HCT116 (cell line): ENCODE measurements at regions not wholly inside any gene's neighbourhood (a gene's known extent, or its start where the extent isn't known, plus 50 kb on each side); places are given as distances from the start of the nearest gene placed in this dataset.

Experiments
- ATAC-seq: fragments of 200-7000 bp; cut with Tn5 transposase; 2 replicates; pipeline ENCODE4 v1.9.1; 2020; ENCODE audit warnings: mild to moderate bottlenecking, moderate library complexity
- BruUV-seq: library from RNA; stranded (reverse); fragments of 400-500 nt; replicated peaks from 2 replicates; lab custom pipeline; 2021; lab: Mats Ljungman, UMichigan
- CTCF ChIA-PET: fragments of 300-600 bp; sonication (Branson Sonifier 250); formaldehyde crosslinking; loops from one replicate; lab custom pipeline; 2021; ENCODE audit warnings: antibody characterized with exemption; lab: Charles Lee
- POLR2A ChIA-PET: fragments of 300-600, 350-600 bp; sonication (Branson Sonifier 250); formaldehyde crosslinking; loops from one replicate; lab custom pipeline; 2021; ENCODE audit warnings: antibody characterized with exemption; lab: Charles Lee
- RAD21 ChIA-PET, 2 experiments: fragments of 300-600 bp; sonication (Branson Sonifier 250); formaldehyde crosslinking; loops; one replicate each; lab custom pipeline; 2023; ENCODE audit warnings: low total read pairs in 2 of 2; ENCODE audit not compliant: uncharacterized antibody in 2 of 2, unreplicated experiment in 2 of 2, low non-redundant PET in 1 of 2; lab: Charles Lee
- DNase-seq: peaks from one replicate; pipeline ENCODE4 v3.0.0-alpha.2; 2010; ENCODE audit warnings: low read depth, low spot score
- H2AFZ ChIP-seq: fragments of 200-600 bp; shearing (Covaris generic), sonication (generic); 2 replicates; pipeline ENCODE4 v1.6.1; 2017; ENCODE audit warnings: low read depth, mixed run types, mixed read lengths, antibody characterized with exemption, low read length; ENCODE audit not compliant: poor library complexity, severe bottlenecking
- H3K27ac ChIP-seq: 2 replicates; pipeline ENCODE4 v1.5.1; 2012; ENCODE audit warnings: low read depth, low read length
- H3K27me3 ChIP-seq: fragments of 200-600 bp; sonication (generic); 2 replicates; pipeline ENCODE4 v1.6.1; 2016; ENCODE audit warnings: mixed run types, low read length, mixed read lengths; ENCODE audit not compliant: insufficient read depth
- H3K36me3 ChIP-seq, 2 experiments: fragments of 200-500 bp in 1 of 2; fragments of 200-600 bp in 1 of 2; sonication (Bioruptor generic) in 1 of 2; sonication (generic) in 1 of 2; 2 replicates each; pipeline versions ENCODE4 v1.5.1 to v1.6.1; 2014 to 2016; ENCODE audit warnings: low read length in 2 of 2, inconsistent platforms in 1 of 2, mixed read lengths in 1 of 2, mixed run types in 1 of 2; ENCODE audit not compliant: insufficient read depth in 2 of 2, control insufficient read depth in 1 of 2
- H3K4me1 ChIP-seq, 2 experiments: fragments of 200-600 bp in 1 of 2; sonication (generic) in 1 of 2; 2 replicates each; pipeline versions ENCODE4 v1.5.1 to v1.6.1; 2012 to 2017; ENCODE audit warnings: low read length in 2 of 2, inconsistent platforms in 1 of 2, mild to moderate bottlenecking in 1 of 2, mixed read lengths in 1 of 2, mixed run types in 1 of 2, moderate library complexity in 1 of 2; ENCODE audit not compliant: insufficient read depth in 2 of 2, control insufficient read depth in 1 of 2
- H3K4me2 ChIP-seq: fragments of 200-600 bp; sonication (generic); 2 replicates; pipeline ENCODE4 v1.6.1; 2017; ENCODE audit warnings: mixed run types, low read length, mixed read lengths
- H3K4me3 ChIP-seq, 2 experiments: fragments of 200-600 bp in 1 of 2; sonication (generic) in 1 of 2; replicated peaks in 1 of 2; 2 replicates each; pipeline ENCODE4 v1.5.1; 2011 to 2016; ENCODE audit warnings: low read length in 2 of 2, control low read depth in 1 of 2, low read depth in 1 of 2, mild to moderate bottlenecking in 1 of 2, mixed read lengths in 1 of 2, mixed run types in 1 of 2
- H3K79me2 ChIP-seq: fragments of 200-600 bp; sonication (generic); 2 replicates; pipeline ENCODE4 v1.6.1; 2017; ENCODE audit warnings: mild to moderate bottlenecking, mixed run types, low read length, moderate library complexity, mixed read lengths; ENCODE audit not compliant: insufficient read depth
- H3K9ac ChIP-seq: fragments of 200-600 bp; sonication (generic); 2 replicates; pipeline ENCODE4 v1.6.1; 2016; ENCODE audit warnings: low read length, mixed read lengths
- H3K9me2 ChIP-seq: fragments of 200-600 bp; sonication (generic), shearing (Covaris generic); 2 replicates; pipeline ENCODE4 v1.6.1; 2017; ENCODE audit warnings: mixed run types, mild to moderate bottlenecking, moderate library complexity; ENCODE audit not compliant: insufficient read depth
- H3K9me3 ChIP-seq, 2 experiments: fragments of 200-500 bp in 1 of 2; fragments of 200-600 bp in 1 of 2; sonication (Bioruptor generic) in 1 of 2; sonication (generic) in 1 of 2; 2 replicates each; pipeline ENCODE4 v1.6.1; 2014 to 2017; ENCODE audit warnings: low read length in 2 of 2, mixed read lengths in 2 of 2, inconsistent platforms in 1 of 2, low read depth in 1 of 2, mild to moderate bottlenecking in 1 of 2, mixed run types in 1 of 2, moderate library complexity in 1 of 2; ENCODE audit not compliant: control insufficient read depth in 1 of 2, insufficient read depth in 1 of 2
- H4K20me1 ChIP-seq: fragments of 200-600 bp; sonication (generic), shearing (Covaris generic); 2 replicates; pipeline ENCODE4 v1.6.1; 2017; ENCODE audit warnings: mixed run types, mild to moderate bottlenecking, moderate library complexity; ENCODE audit not compliant: insufficient read depth
- CBX3 ChIP-seq: IDR thresholded peaks from 2 replicates; pipeline ENCODE4 v1.6.1; 2012; ENCODE audit warnings: low read depth
- CEBPB ChIP-seq: IDR thresholded peaks from 2 replicates; pipeline ENCODE4 v1.6.1; 2012; ENCODE audit warnings: low read depth
- CTCF ChIP-seq, 3 experiments: fragments of 200-600 bp in 1 of 3; sonication (generic) in 1 of 3; IDR thresholded peaks in 2 of 3; conservative IDR thresholded peaks in 1 of 3; 2 replicates each; pipeline ENCODE4 v1.5.1; 2012 to 2017; ENCODE audit warnings: low read depth in 2 of 3, low read length in 2 of 3, antibody characterized with exemption in 1 of 3, borderline replicate concordance in 1 of 3, control low read depth in 1 of 3, mild to moderate bottlenecking in 1 of 3, mixed read lengths in 1 of 3, mixed run types in 1 of 3, moderate library complexity in 1 of 3; ENCODE audit not compliant: insufficient read depth in 1 of 3
- EGR1 ChIP-seq: IDR thresholded peaks from 2 replicates; pipeline ENCODE4 v1.6.1; 2012; ENCODE audit warnings: low read depth
- EZH2 ChIP-seq: fragments of 200-600 bp; sonication (generic); IDR thresholded peaks from 2 replicates; pipeline ENCODE4 v1.6.1; 2017; ENCODE audit warnings: antibody characterized with exemption, mixed run types
- MAX ChIP-seq: IDR thresholded peaks from 2 replicates; pipeline ENCODE4 v1.6.1; 2012
- POLR2AphosphoS5 ChIP-seq: IDR thresholded peaks from 2 replicates; pipeline ENCODE4 v1.6.1; 2011; ENCODE audit warnings: mild to moderate bottlenecking, low read depth, low read length, moderate library complexity
- REST ChIP-seq: IDR thresholded peaks from 2 replicates; pipeline ENCODE4 v1.6.1; 2012; ENCODE audit warnings: low read depth
- SIN3A ChIP-seq: IDR thresholded peaks from 2 replicates; pipeline ENCODE4 v1.6.1; 2012; ENCODE audit warnings: low read depth
- SP1 ChIP-seq: IDR thresholded peaks from 2 replicates; pipeline ENCODE4 v1.6.1; 2012; ENCODE audit warnings: low read depth
- ZBTB33 ChIP-seq: IDR thresholded peaks from 2 replicates; pipeline ENCODE4 v1.6.1; 2011; ENCODE audit warnings: mild to moderate bottlenecking, low read length, moderate library complexity; ENCODE audit not compliant: insufficient replicate concordance; ENCODE audit errors: extremely low read depth
- ZNF274 ChIP-seq: fragments of 200-500 bp; sonication (Bioruptor generic); IDR thresholded peaks from 2 replicates; pipeline ENCODE4 v1.6.1; 2014; ENCODE audit warnings: mild to moderate bottlenecking, low read depth, low read length, inconsistent platforms
- intact Hi-C: fragments of 100-400 bp; cut with micrococcal nuclease; formaldehyde crosslinking; loops from 2 replicates; pipeline ENCODE4 v1.10.0; 2022

GRCh38 chr5:98570661-98571191, 202.7 kb upstream of the RGMB start:
- Histone ChIP-seq H3K4me3 (no peak overlapping the region), H3K9ac (no peak overlapping the region), H3K4me1 (no peaks in the 10 kb centered on the region), H3K4me2 (no peak overlapping the region), H3K79me2 (no peaks in the 10 kb centered on the region), H2AFZ (no peak overlapping the region), H3K27me3 (no peaks in the 10 kb centered on the region), H3K27ac (no peak overlapping the region), H3K9me2 (no peaks in the 10 kb centered on the region), H3K36me3 (no peaks in the 10 kb centered on the region), H4K20me1 (no peaks in the 10 kb centered on the region), H3K9me3 (no peaks in the 10 kb centered on the region)
- RAD21 ChIA-PET = no interaction called here
- CTCF ChIA-PET = no interaction called here
- POLR2A ChIA-PET = no interaction called here
- ATAC-seq (no peak), DNase-seq (no peak)
- BruUV-seq = no TSS peak
- TF ChIP-seq POLR2AphosphoS5 (no peak), CTCF (IDR thresholded peaks at IDR 0.05 in 2 of 3, conservative IDR thresholded peaks at IDR 0.05 in 1 of 3; ENCODE audit: borderline replicate concordance in 1 of 3, insufficient read depth in 1 of 3, low read depth in 2 of 3, low read length in 2 of 3) (no peak), MAX (no peak)
- intact Hi-C loops = no loop called here

GRCh38 chr5:98573834-98574320, 199.6 kb upstream of the RGMB start:
- DNase-seq = no peak
- no peak for ATAC-seq
- RAD21 ChIA-PET = no interaction called here
- POLR2A ChIA-PET = no interaction called here
- no TSS peak for BruUV-seq
- intact Hi-C loops = no loop called here
- Histone ChIP-seq H3K4me1 (no peaks in the 10 kb centered on the region), H3K27ac (no peak overlapping the region), H4K20me1 (no peaks in the 10 kb centered on the region), H3K79me2 (no peaks in the 10 kb centered on the region), H2AFZ (no peak overlapping the region), H3K27me3 (no peaks in the 10 kb centered on the region), H3K36me3 (no peaks in the 10 kb centered on the region), H3K9me2 (no peaks in the 10 kb centered on the region), H3K9me3 (no peaks in the 10 kb centered on the region), H3K4me3 (no peak overlapping the region), H3K4me2 (no peak overlapping the region), H3K9ac (no peak overlapping the region)
- CTCF ChIA-PET = no interaction called here
- no peak for TF ChIP-seq CEBPB
- TF ChIP-seq CBX3 = no peak
- no peak for TF ChIP-seq ZNF274
- TF ChIP-seq EZH2 = no peak
- no peak for TF ChIP-seq REST
- TF ChIP-seq ZBTB33 = no peak
- no peak for TF ChIP-seq SP1
- no peak for TF ChIP-seq EGR1
- no peak for TF ChIP-seq SIN3A
